OCI-LY3 (cell line): ENCODE measurements at regions not wholly inside any gene's neighbourhood (a gene's known extent, or its start where the extent isn't known, plus 50 kb on each side); places are given as distances from the start of the nearest gene placed in this dataset.

Experiments used
- EZH2phosphoT487 ChIP-seq: fragments of 200-600 bp; shearing (Covaris generic); IDR thresholded peaks from 2 replicates; pipeline ENCODE4 v1.6.1; 2018; ENCODE audit warnings: antibody characterized with exemption, mixed run types, low read depth
- TF ChIP-seq, protein P1 (sequence below): fragments of 200-600, 300-600 bp; sonication (generic); IDR thresholded peaks from 2 replicates; pipeline ENCODE4 v1.5.1; 2014; ENCODE audit warnings: antibody characterized with exemption, low read length, low read depth

- TF ChIP-seq, protein P1, sequence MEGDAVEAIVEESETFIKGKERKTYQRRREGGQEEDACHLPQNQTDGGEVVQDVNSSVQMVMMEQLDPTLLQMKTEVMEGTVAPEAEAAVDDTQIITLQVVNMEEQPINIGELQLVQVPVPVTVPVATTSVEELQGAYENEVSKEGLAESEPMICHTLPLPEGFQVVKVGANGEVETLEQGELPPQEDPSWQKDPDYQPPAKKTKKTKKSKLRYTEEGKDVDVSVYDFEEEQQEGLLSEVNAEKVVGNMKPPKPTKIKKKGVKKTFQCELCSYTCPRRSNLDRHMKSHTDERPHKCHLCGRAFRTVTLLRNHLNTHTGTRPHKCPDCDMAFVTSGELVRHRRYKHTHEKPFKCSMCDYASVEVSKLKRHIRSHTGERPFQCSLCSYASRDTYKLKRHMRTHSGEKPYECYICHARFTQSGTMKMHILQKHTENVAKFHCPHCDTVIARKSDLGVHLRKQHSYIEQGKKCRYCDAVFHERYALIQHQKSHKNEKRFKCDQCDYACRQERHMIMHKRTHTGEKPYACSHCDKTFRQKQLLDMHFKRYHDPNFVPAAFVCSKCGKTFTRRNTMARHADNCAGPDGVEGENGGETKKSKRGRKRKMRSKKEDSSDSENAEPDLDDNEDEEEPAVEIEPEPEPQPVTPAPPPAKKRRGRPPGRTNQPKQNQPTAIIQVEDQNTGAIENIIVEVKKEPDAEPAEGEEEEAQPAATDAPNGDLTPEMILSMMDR: no peak
- TF ChIP-seq EZH2phosphoT487: no peak
Observed at GRCh38 chr11:57083641-57084385, 95.1 kb downstream of the OR5AK2 start.
